MM.1S (cell line): ENCODE measurements at regions not wholly inside any gene's neighbourhood (a gene's known extent, or its start where the extent isn't known, plus 50 kb on each side); places are given as distances from the start of the nearest gene placed in this dataset.

Experiments used
- DNase-seq: peaks from one replicate; pipeline ENCODE4 v3.0.0-alpha.2; 2015
- H2AFZ ChIP-seq: fragments of 300-600 bp; sonication (generic); 2 replicates; pipeline ENCODE4 v1.6.0; 2016; ENCODE audit warnings: antibody characterized with exemption, low read length
- H3F3A ChIP-seq: fragments of 300-600 bp; sonication (generic); 2 replicates; pipeline ENCODE4 v1.6.1; 2016; ENCODE audit warnings: mild to moderate bottlenecking, antibody characterized with exemption, low read length, moderate library complexity, mixed read lengths; ENCODE audit not compliant: insufficient read depth
- H3K27ac ChIP-seq: fragments of 300-600 bp; sonication (generic); 2 replicates; pipeline ENCODE4 v1.5.1; 2016; ENCODE audit warnings: mild to moderate bottlenecking, low read length
- H3K27me3 ChIP-seq: fragments of 300-600 bp; sonication (generic); replicated peaks from 2 replicates; pipeline ENCODE4 v1.6.0; 2016; ENCODE audit warnings: low read length; ENCODE audit not compliant: insufficient read depth
- H3K36me3 ChIP-seq: fragments of 300-600 bp; sonication (generic); replicated peaks from 2 replicates; pipeline ENCODE4 v1.6.1; 2016; ENCODE audit warnings: mild to moderate bottlenecking, low read length, mixed read lengths; ENCODE audit not compliant: insufficient read depth
- H3K4me1 ChIP-seq: fragments of 300-600 bp; sonication (generic); 2 replicates; pipeline ENCODE4 v1.6.1; 2016; ENCODE audit warnings: low read length, mixed read lengths
- H3K4me2 ChIP-seq: fragments of 300-600 bp; sonication (generic); 2 replicates; pipeline ENCODE4 v1.6.0; 2016; ENCODE audit warnings: low read depth, low read length
- H3K4me3 ChIP-seq: fragments of 300-600 bp; sonication (generic); 2 replicates; pipeline ENCODE4 v1.5.1; 2016; ENCODE audit warnings: low read length, mixed read lengths
- H3K79me2 ChIP-seq: fragments of 300-600 bp; sonication (generic); 2 replicates; pipeline ENCODE4 v1.6.1; 2016; ENCODE audit warnings: mixed run types, low read length, mixed read lengths
- H3K9ac ChIP-seq: fragments of 300-600 bp; sonication (generic); 2 replicates; pipeline ENCODE4 v1.6.1; 2016; ENCODE audit warnings: low read length, mixed read lengths
- H3K9me2 ChIP-seq: fragments of 300-600 bp; sonication (generic); replicated peaks from 2 replicates; pipeline ENCODE4 v1.6.1; 2016; ENCODE audit warnings: mild to moderate bottlenecking, low read length, mixed read lengths; ENCODE audit not compliant: insufficient read depth
- H3K9me3 ChIP-seq: fragments of 300-600 bp; sonication (generic); replicated peaks from 2 replicates; pipeline ENCODE4 v1.6.1; 2016; ENCODE audit warnings: mild to moderate bottlenecking, low read length, mixed read lengths; ENCODE audit not compliant: insufficient read depth
- H4K20me1 ChIP-seq: fragments of 300-600 bp; sonication (generic); 2 replicates; pipeline ENCODE4 v1.6.1; 2016; ENCODE audit warnings: mild to moderate bottlenecking, low read length, moderate library complexity, mixed read lengths; ENCODE audit not compliant: insufficient read depth
- CTCF ChIP-seq: fragments of 300-600 bp; sonication (generic); IDR thresholded peaks from 2 replicates; pipeline ENCODE4 v1.5.1; 2016; ENCODE audit warnings: antibody characterized with exemption, low read length, mixed read lengths
- EZH2 ChIP-seq: fragments of 300-600 bp; sonication (generic); optimal IDR thresholded peaks from 2 replicates; pipeline ENCODE3; 2017; ENCODE audit warnings: low read depth, mild to moderate bottlenecking, antibody characterized with exemption, low read length, mixed read lengths
- EZH2phosphoT487 ChIP-seq: fragments of 300-600 bp; sonication (generic); IDR thresholded peaks from 2 replicates; pipeline ENCODE4 v1.6.1; 2018; ENCODE audit warnings: antibody characterized with exemption, low read length

GRCh38 chr6:56889492-56889891, 65.4 kb upstream of the BEND6 start:
- Histone ChIP-seq H3K9me2 (no peaks in the 10 kb centered on the region), H3K27me3 (no peaks in the 10 kb centered on the region)

DNA sequence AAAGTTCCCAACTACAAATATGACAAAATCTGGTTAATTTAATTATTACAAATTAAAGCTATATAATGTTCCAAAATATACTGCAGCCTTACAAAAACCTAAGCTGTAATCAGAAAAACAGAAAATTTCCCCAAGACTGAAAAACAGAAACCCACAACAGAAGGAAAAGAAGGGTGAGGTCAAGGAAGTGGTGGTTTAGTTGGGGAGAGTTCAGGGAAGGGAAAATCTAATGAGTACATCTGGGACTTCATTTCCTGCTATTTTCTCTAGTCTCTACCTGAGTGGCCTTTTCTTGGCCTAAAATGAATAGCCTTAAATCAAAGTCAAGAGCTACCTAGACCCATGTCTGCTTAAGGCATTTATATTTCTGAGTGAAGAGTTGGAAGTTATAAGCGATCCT, 66.2 kb upstream of the BEND6 start:
- no peaks in the 10 kb centered on the region for H3K9me2 ChIP-seq
- TF ChIP-seq EZH2phosphoT487, result no peak
- TF ChIP-seq EZH2, result no peak
- TF ChIP-seq CTCF, result no peak
- DNase-seq, result no peak

More at GRCh38 chr6:56889492-56889891, 65.4 kb upstream of the BEND6 start:
- no peaks in the 10 kb centered on the region for H3K9me3 ChIP-seq
- H3K4me1 ChIP-seq, result peaks cover 7% of the 10 kb centered on the region
- H3K79me2 ChIP-seq, result no peaks in the 10 kb centered on the region
- DNase-seq, result no peak
- no peak overlapping the region for H3K9ac ChIP-seq
- TF ChIP-seq CTCF (no peak), EZH2 (no peak), EZH2phosphoT487 (no peak)
- no peaks in the 10 kb centered on the region for H4K20me1 ChIP-seq
- H2AFZ ChIP-seq, result no peak overlapping the region
- H3F3A ChIP-seq, result no peaks in the 10 kb centered on the region
- H3K4me3 ChIP-seq, result no peak overlapping the region
- no peak overlapping the region for H3K4me2 ChIP-seq
- H3K36me3 ChIP-seq, result no peaks in the 10 kb centered on the region
- H3K27ac ChIP-seq, result no peak overlapping the region

GRCh38 chr6:56887086-56887485, 67.8 kb upstream of the BEND6 start:
- no peak overlapping the region for H3K4me3 ChIP-seq
- no peaks in the 10 kb centered on the region for H3K79me2 ChIP-seq
- no peak overlapping the region for H2AFZ ChIP-seq
- TF ChIP-seq CTCF, result no peak
- no peak for TF ChIP-seq EZH2
- no peak for TF ChIP-seq EZH2phosphoT487
- DNase-seq, result no peak
- no peaks in the 10 kb centered on the region for H3K36me3 ChIP-seq
- no peaks in the 10 kb centered on the region for H3K9me3 ChIP-seq
- H3K9me2 ChIP-seq, result no peaks in the 10 kb centered on the region
- peaks cover 7% of the 10 kb centered on the region for H3K4me1 ChIP-seq
- no peak overlapping the region for H3K4me2 ChIP-seq
- H3K9ac ChIP-seq, result no peak overlapping the region
- no peaks in the 10 kb centered on the region for H4K20me1 ChIP-seq
- H3K27me3 ChIP-seq, result no peaks in the 10 kb centered on the region
- H3K27ac ChIP-seq, result no peak overlapping the region
- no peaks in the 10 kb centered on the region for H3F3A ChIP-seq

More for the DNA sequence above, 66.2 kb upstream of the BEND6 start:
- Histone ChIP-seq H3K9ac (no peak overlapping the region), H3K9me3 (no peaks in the 10 kb centered on the region), H4K20me1 (no peaks in the 10 kb centered on the region), H3K4me2 (no peak overlapping the region), H3K27ac (no peak overlapping the region), H3K36me3 (no peaks in the 10 kb centered on the region), H2AFZ (no peak overlapping the region), H3K27me3 (no peaks in the 10 kb centered on the region), H3K79me2 (no peaks in the 10 kb centered on the region), H3K4me3 (no peak overlapping the region), H3K4me1 (peaks cover 7% of the 10 kb centered on the region), H3F3A (no peaks in the 10 kb centered on the region)
